ENCODE measurements at regions not wholly inside any gene's neighbourhood (a gene's known extent, or its start where the extent isn't known, plus 50 kb on each side); places are given as distances from the start of the nearest gene placed in this dataset.
"Not testable (repeated sequence)": the region's sequence is repeated elsewhere in the genome, so short reads cannot be mapped to it uniquely, and the experiment has no call there.

DNA sequence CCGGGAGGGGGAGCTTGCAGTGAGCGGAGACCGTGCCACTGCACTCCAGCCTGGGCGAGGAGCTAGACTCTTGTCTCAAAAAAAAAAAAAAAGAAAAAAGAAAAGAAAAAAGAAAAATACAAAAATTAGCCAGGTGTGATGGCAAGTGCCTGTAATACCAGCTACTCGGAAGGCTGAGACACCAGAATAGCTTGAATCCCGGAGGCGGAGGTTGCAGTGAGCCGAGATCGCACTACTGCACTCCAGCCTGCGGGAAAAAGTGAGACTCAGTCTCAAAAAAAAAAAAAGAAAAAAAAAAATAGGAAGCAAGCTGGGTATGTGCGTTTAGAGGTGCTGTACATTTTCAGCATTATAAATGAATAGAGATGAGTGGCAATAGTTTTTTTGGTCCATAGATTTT is 129.3 kb downstream of the CDRT15L2 start:
- TF ChIP-seq, protein P1, sequence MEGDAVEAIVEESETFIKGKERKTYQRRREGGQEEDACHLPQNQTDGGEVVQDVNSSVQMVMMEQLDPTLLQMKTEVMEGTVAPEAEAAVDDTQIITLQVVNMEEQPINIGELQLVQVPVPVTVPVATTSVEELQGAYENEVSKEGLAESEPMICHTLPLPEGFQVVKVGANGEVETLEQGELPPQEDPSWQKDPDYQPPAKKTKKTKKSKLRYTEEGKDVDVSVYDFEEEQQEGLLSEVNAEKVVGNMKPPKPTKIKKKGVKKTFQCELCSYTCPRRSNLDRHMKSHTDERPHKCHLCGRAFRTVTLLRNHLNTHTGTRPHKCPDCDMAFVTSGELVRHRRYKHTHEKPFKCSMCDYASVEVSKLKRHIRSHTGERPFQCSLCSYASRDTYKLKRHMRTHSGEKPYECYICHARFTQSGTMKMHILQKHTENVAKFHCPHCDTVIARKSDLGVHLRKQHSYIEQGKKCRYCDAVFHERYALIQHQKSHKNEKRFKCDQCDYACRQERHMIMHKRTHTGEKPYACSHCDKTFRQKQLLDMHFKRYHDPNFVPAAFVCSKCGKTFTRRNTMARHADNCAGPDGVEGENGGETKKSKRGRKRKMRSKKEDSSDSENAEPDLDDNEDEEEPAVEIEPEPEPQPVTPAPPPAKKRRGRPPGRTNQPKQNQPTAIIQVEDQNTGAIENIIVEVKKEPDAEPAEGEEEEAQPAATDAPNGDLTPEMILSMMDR (conservative IDR thresholded peaks at IDR 0.05; ENCODE audit: low read depth, low read length): not testable (repeated sequence)
- not testable (repeated sequence) for TF ChIP-seq EZH2 (IDR thresholded peaks at IDR 0.05; ENCODE audit: low read length, unreplicated experiment)
